ENCODE measurements at regions not wholly inside any gene's neighbourhood (a gene's known extent, or its start where the extent isn't known, plus 50 kb on each side); places are given as distances from the start of the nearest gene placed in this dataset.

- no peak for DNase-seq (ENCODE audit: low spot score)
- in situ Hi-C loops (cut with HindIII; ENCODE audit: low sequenced_read_pairs) = no loop called here
These were observed 119.7 kb upstream of the PARP11 start for GRCh38 chr12:3992945-3993344.

GRCh38 chr12:3991798-3992580 lies 118.8 kb upstream of the PARP11 start:
- no peak for DNase-seq (ENCODE audit: low spot score)
- in situ Hi-C loops (cut with HindIII; ENCODE audit: low sequenced_read_pairs) = no loop called here

GRCh38 chr12:3990501-3991280 lies 117.5 kb upstream of the PARP11 start:
- in situ Hi-C loops (cut with HindIII; ENCODE audit: low sequenced_read_pairs) = no loop called here
- no peak for DNase-seq (ENCODE audit: low spot score)

- no peak for DNase-seq (ENCODE audit: low spot score)
- in situ Hi-C loops (cut with HindIII; ENCODE audit: low sequenced_read_pairs) = no loop called here
These were observed 116.0 kb upstream of the PARP11 start for GRCh38 chr12:3989218-3989550.

GRCh38 chr12:3988519-3989217 lies 115.5 kb upstream of the PARP11 start:
- DNase-seq (ENCODE audit: low spot score) = no peak
- in situ Hi-C loops (cut with HindIII; ENCODE audit: low sequenced_read_pairs) = no loop called here

GRCh38 chr12:3987571-3987970 lies 114.4 kb upstream of the PARP11 start:
- no peak for DNase-seq (ENCODE audit: low spot score)

GRCh38 chr12:3980504-3981272 lies 107.5 kb upstream of the PARP11 start:
- DNase-seq (ENCODE audit: low spot score) = no peak
- in situ Hi-C loops (cut with HindIII; ENCODE audit: low sequenced_read_pairs) = no loop called here

More at GRCh38 chr12:3987571-3987970, 114.4 kb upstream of the PARP11 start:
- in situ Hi-C loops (cut with HindIII; ENCODE audit: low sequenced_read_pairs) = no loop called here

- in situ Hi-C loops (cut with HindIII; ENCODE audit: low sequenced_read_pairs) = no loop called here
- no peak for DNase-seq (ENCODE audit: low spot score)
These were observed 104.4 kb upstream of the PARP11 start for GRCh38 chr12:3977621-3978020.

- DNase-seq (ENCODE audit: low spot score) = no peak
- in situ Hi-C loops (cut with HindIII; ENCODE audit: low sequenced_read_pairs) = no loop called here
These were observed 103.2 kb upstream of the PARP11 start for GRCh38 chr12:3976351-3976938.

GRCh38 chr12:3975652-3976051 lies 102.5 kb upstream of the PARP11 start:
- in situ Hi-C loops (cut with HindIII; ENCODE audit: low sequenced_read_pairs) = no loop called here
- DNase-seq (ENCODE audit: low spot score) = no peak

GRCh38 chr12:3974883-3975282 lies 101.7 kb upstream of the PARP11 start:
- in situ Hi-C loops (cut with HindIII; ENCODE audit: low sequenced_read_pairs) = no loop called here
- no peak for DNase-seq (ENCODE audit: low spot score)

GRCh38 chr12:3973973-3974644 lies 100.9 kb upstream of the PARP11 start:
- DNase-seq (ENCODE audit: low spot score) = no peak
- in situ Hi-C loops (cut with HindIII; ENCODE audit: low sequenced_read_pairs) = no loop called here

GRCh38 chr12:3973269-3973884 lies 100.2 kb upstream of the PARP11 start:
- DNase-seq (ENCODE audit: low spot score) = no peak

GRCh38 chr12:3972576-3972975 lies 99.4 kb upstream of the PARP11 start:
- no peak for DNase-seq (ENCODE audit: low spot score)
- in situ Hi-C loops (cut with HindIII; ENCODE audit: low sequenced_read_pairs) = no loop called here

More at GRCh38 chr12:3973269-3973884, 100.2 kb upstream of the PARP11 start:
- in situ Hi-C loops (cut with HindIII; ENCODE audit: low sequenced_read_pairs) = no loop called here

- DNase-seq (ENCODE audit: low spot score) = no peak
These were observed 95.3 kb upstream of the PARP11 start for GRCh38 chr12:3968523-3968922.

GRCh38 chr12:3967556-3968160 lies 94.5 kb upstream of the PARP11 start:
- in situ Hi-C loops (cut with HindIII; ENCODE audit: low sequenced_read_pairs) = no loop called here
- no peak for DNase-seq (ENCODE audit: low spot score)

More at GRCh38 chr12:3968523-3968922, 95.3 kb upstream of the PARP11 start:
- in situ Hi-C loops (cut with HindIII; ENCODE audit: low sequenced_read_pairs) = no loop called here

GRCh38 chr12:3966376-3966775 lies 93.2 kb upstream of the PARP11 start:
- DNase-seq (ENCODE audit: low spot score) = no peak
- in situ Hi-C loops (cut with HindIII; ENCODE audit: low sequenced_read_pairs) = no loop called here

- no peak for DNase-seq (ENCODE audit: low spot score)
- in situ Hi-C loops (cut with HindIII; ENCODE audit: low sequenced_read_pairs) = no loop called here
These were observed 91.8 kb upstream of the PARP11 start for GRCh38 chr12:3965046-3965445.
